HG02759 (cell line): ENCODE measurements at regions not wholly inside any gene's neighbourhood (a gene's known extent, or its start where the extent isn't known, plus 50 kb on each side); places are given as distances from the start of the nearest gene placed in this dataset.
"Not testable (repeated sequence)": the region's sequence is repeated elsewhere in the genome, so short reads cannot be mapped to it uniquely, and the experiment has no call there.

ENCODE experiments used
- ATAC-seq: cut with Tn5 transposase; IDR thresholded peaks from one replicate; pipeline ENCODE4 v1.9.1; 2021; ENCODE audit warnings: mild to moderate bottlenecking, moderate library complexity; ENCODE audit not compliant: unreplicated experiment

DNA sequence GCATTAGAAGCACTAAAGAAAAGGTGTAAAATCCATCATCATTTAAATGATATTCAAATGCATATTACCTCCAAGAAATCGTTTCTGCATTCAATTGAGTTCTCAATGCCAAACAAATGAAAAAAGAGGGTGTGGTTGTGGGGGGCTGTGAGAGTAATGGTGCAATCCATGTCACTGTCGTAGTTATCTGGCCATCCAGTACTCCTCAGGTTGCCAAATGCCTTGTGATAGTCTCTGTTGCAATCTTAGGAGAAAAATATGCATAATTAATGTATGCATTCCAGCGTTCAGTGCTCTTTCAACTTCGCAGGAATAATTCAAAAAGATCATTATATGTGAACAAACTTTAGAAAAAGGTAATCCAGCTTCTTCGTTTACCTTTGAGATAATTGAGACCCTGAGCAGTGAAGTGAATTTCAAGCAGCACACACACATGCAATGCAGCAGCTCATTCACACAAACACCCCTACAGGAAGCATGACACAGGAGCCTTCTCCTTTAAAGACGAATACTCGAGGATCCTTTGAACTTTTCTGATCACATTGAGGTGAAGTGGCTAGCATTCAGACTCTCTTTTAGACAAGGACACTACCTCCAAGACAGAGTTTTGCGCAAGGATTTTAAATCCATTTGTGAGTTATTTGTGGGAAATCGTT, 73.4 kb downstream of the OR13A1 start:
- no peak for ATAC-seq

DNA sequence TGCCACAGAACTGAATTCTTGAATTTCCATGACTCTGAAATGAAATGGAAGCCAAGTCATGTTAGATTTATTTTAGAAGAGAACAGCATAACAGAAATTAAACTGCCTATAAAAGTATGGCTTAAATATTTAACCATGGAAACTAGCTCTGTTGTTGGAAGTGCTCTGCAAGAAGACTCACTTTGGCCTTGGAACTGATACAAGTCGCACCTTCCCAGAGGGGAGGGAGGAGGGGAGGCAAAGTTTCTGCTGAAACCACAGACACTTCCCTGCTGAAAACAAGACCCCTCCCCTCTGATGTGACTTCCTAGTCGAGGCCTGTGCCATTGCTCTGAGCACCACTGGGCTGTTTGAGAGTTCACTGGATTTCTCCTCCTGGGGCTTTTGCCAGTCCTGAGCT, 72.1 kb downstream of the OR13A1 start:
- ATAC-seq: no peak

DNA sequence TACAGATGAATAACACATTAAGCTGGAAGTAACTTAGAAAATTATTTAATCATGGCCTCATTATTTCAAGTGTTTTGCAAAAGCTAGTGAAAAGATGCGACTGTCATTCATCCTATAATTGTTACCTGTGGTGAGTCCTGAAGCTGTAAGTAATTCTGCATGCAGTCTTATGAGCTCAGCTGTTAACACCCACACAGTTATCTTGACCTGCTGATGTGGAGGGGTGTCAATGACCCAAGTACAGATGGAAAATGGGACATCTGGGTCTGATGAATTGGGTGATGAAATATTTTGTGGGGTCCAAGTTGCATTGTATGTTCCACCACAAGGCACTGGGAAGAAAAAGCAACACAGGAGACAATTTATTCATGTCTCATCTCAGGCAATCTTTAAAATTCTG, 68.9 kb downstream of the OR13A1 start:
- no peak for ATAC-seq

DNA sequence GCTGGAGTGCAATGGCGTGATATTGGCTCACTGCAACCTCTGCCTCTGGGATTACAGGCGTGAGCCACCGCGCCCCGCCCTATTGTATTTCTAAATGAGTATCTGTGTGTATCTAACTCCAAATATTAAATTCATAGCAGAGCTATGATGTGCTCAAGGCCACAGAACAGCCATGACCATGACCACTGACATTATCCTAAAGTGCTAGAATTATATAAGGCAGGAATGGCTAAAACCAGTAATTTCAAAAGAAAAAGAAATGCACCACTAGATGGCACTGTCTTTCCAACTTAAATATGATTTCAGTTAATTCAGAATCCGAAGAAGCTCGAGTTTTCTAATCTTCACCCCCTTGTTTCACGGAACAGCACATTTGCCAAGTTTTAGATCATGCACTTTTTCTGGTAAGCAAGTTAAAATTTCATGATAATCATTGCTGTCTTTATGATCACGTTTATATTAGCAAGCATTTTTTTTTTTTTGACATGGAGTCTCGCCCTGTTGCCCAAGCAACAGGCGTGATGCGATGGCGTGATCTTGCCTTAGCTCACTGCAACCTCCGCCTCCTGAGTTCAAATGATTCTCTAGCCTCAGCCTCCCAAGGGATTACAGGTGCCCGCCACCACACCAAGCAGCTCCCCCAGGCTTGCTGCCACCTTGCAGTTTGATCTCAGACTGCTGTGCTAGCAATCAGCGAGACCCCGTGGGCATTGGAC, 65.3 kb downstream of the OR13A1 start:
- ATAC-seq: peak; percentile 78

DNA sequence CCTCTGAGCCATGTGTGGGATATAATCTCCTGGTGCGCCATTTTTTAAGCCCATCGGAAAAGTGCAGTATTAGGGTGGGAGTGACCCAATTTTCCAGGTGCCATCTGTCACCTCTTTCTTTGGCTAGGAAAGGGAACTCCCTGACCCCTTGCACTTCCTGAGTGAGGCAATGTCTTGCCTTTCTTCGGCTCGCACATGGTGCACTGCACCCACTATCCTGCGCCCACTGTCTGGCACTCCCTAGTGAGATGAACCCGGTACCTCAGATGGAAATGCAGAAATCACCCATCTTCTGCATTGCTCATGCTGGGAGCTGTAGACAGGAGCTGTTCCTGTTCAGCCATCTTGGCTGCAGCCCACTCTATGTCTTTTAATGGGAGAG, 64.7 kb downstream of the OR13A1 start:
- ATAC-seq: not testable (repeated sequence)
